SU-DHL-6 (cell line): ENCODE measurements at regions not wholly inside any gene's neighbourhood (a gene's known extent, or its start where the extent isn't known, plus 50 kb on each side); places are given as distances from the start of the nearest gene placed in this dataset.

Experiments used
- H2AFZ ChIP-seq: fragments of 200-600 bp; sonication (generic); 2 replicates; pipeline ENCODE4 v1.6.1; 2014; ENCODE audit warnings: low read depth, mild to moderate bottlenecking, moderate library complexity, mixed read lengths, antibody characterized with exemption, low read length; ENCODE audit not compliant: severe bottlenecking
- H3F3A ChIP-seq: fragments of 200-600 bp; shearing (Covaris generic); 2 replicates; pipeline ENCODE4 v1.6.0; 2016; ENCODE audit warnings: antibody characterized with exemption, mild to moderate bottlenecking; ENCODE audit not compliant: insufficient read depth
- H3K27ac ChIP-seq: fragments of 200-600 bp; sonication (generic); 2 replicates; pipeline ENCODE4 v1.5.1; 2016; ENCODE audit warnings: low read depth, mild to moderate bottlenecking, low read length, moderate library complexity, mixed read lengths
- H3K27me3 ChIP-seq: fragments of 200-600 bp; sonication (generic), shearing (Covaris generic); 2 replicates; pipeline ENCODE4 v1.6.0; 2014; ENCODE audit warnings: mild to moderate bottlenecking, low read length
- H3K36me3 ChIP-seq: fragments of 200-600 bp; sonication (generic); 2 replicates; pipeline ENCODE4 v1.6.1; 2014; ENCODE audit warnings: mild to moderate bottlenecking, low read length, mixed read lengths
- H3K4me2 ChIP-seq: fragments of 300-600, 200-600 bp; shearing (Covaris generic), sonication (generic); 2 replicates; pipeline ENCODE4 v1.6.0; 2014; ENCODE audit warnings: low read length, low read depth, mild to moderate bottlenecking; ENCODE audit not compliant: poor library complexity, severe bottlenecking
- H3K4me3 ChIP-seq: fragments of 200-600 bp; sonication (generic); 2 replicates; pipeline ENCODE4 v1.5.1; 2014; ENCODE audit warnings: antibody characterized with exemption, low read length, mild to moderate bottlenecking, mixed read lengths; ENCODE audit not compliant: insufficient read depth, poor library complexity, severe bottlenecking
- H3K79me2 ChIP-seq: fragments of 200-600 bp; sonication (generic); 2 replicates; pipeline ENCODE4 v1.6.1; 2014; ENCODE audit warnings: mild to moderate bottlenecking, low read length, moderate library complexity; ENCODE audit not compliant: insufficient read depth
- H3K9ac ChIP-seq: fragments of 200-600 bp; sonication (generic); 2 replicates; pipeline ENCODE4 v1.7.0; 2014; ENCODE audit warnings: mild to moderate bottlenecking, low read length
- H3K9me2 ChIP-seq: fragments of 200-600 bp; sonication (generic); replicated peaks from 2 replicates; pipeline ENCODE4 v1.6.1; 2014; ENCODE audit warnings: low read length; ENCODE audit not compliant: insufficient read depth
- H3K9me3 ChIP-seq: fragments of 200-600 bp; sonication (generic); 2 replicates; pipeline ENCODE4 v1.6.1; 2014; ENCODE audit warnings: low read length, mixed read lengths; ENCODE audit not compliant: insufficient read depth
- H4K20me1 ChIP-seq: fragments of 200-600 bp; sonication (generic); 2 replicates; pipeline ENCODE4 v1.6.1; 2014; ENCODE audit warnings: low read depth, mild to moderate bottlenecking, antibody characterized with exemption, low read length, moderate library complexity, mixed read lengths
- CTCF ChIP-seq: fragments of 200-600 bp; sonication (generic); IDR thresholded peaks from one replicate; pipeline ENCODE4 v1.5.1; 2017; ENCODE audit warnings: antibody characterized with exemption, mild to moderate bottlenecking, low read length, moderate library complexity; ENCODE audit not compliant: insufficient read depth, poor library complexity, severe bottlenecking
- EZH2phosphoT487 ChIP-seq: fragments of 200-600 bp; sonication (generic), shearing (Covaris generic); conservative IDR thresholded peaks from 2 replicates; pipeline ENCODE4 v1.6.1; 2018; ENCODE audit warnings: mild to moderate bottlenecking, antibody characterized with exemption, low read length, moderate library complexity, mixed read lengths

GRCh38 chr4:180285796-180286195 is 1957.4 kb upstream of the TENM3 start:
- H3K36me3 ChIP-seq: no peaks in the 10 kb centered on the region
- H3K4me2 ChIP-seq: no peak overlapping the region
- H2AFZ ChIP-seq: no peak overlapping the region
- H3K4me3 ChIP-seq: no peak overlapping the region
- no peaks in the 10 kb centered on the region for H3K9me3 ChIP-seq
- H3F3A ChIP-seq: no peaks in the 10 kb centered on the region
- TF ChIP-seq CTCF (no peak), EZH2phosphoT487 (no peak)
- H3K79me2 ChIP-seq: no peaks in the 10 kb centered on the region
- no peak overlapping the region for H3K27ac ChIP-seq
- H3K27me3 ChIP-seq: no peaks in the 10 kb centered on the region
- H4K20me1 ChIP-seq: no peaks in the 10 kb centered on the region
- no peak overlapping the region for H3K9ac ChIP-seq
- H3K9me2 ChIP-seq: no peaks in the 10 kb centered on the region

DNA sequence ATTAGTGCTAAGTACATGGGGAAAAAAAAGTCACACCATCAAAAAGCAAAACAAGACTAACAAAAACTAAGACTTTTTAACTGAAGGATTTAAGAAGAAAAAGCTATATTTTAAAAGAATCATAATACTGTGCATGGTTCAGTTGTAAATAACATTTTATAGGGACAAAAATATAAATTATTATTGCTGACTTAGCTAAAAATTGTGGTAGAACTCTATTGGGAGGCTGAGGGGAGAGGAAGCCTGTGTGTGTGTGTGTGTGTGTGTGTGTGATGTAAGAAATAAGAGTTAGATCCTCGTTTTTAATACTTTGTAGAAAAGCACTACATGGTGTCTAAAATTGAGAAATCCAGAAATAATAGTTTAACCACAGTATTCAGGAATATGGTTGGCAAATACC is 1950.9 kb upstream of the TENM3 start:
- H3K4me3 ChIP-seq: no peak overlapping the region
- no peaks in the 10 kb centered on the region for H3K79me2 ChIP-seq

GRCh38 chr4:180296036-180296599 is 1947.1 kb upstream of the TENM3 start:
- no peaks in the 10 kb centered on the region for H3K36me3 ChIP-seq
- no peaks in the 10 kb centered on the region for H3K27me3 ChIP-seq
- no peaks in the 10 kb centered on the region for H3K9me3 ChIP-seq
- H3K4me3 ChIP-seq: no peak overlapping the region
- no peaks in the 10 kb centered on the region for H4K20me1 ChIP-seq
- no peak overlapping the region for H3K27ac ChIP-seq
- H3K9me2 ChIP-seq: no peaks in the 10 kb centered on the region
- H3K9ac ChIP-seq: no peak overlapping the region
- H3F3A ChIP-seq: no peaks in the 10 kb centered on the region
- H3K4me2 ChIP-seq: no peak overlapping the region
- TF ChIP-seq EZH2phosphoT487 (no peak), CTCF (no peak)
- no peak overlapping the region for H2AFZ ChIP-seq
- no peaks in the 10 kb centered on the region for H3K79me2 ChIP-seq

More for the DNA sequence above, 1950.9 kb upstream of the TENM3 start:
- Histone ChIP-seq H3K27me3 (no peaks in the 10 kb centered on the region), H3K9me3 (no peaks in the 10 kb centered on the region), H3K27ac (no peak overlapping the region), H3F3A (no peaks in the 10 kb centered on the region), H4K20me1 (no peaks in the 10 kb centered on the region), H3K9me2 (no peaks in the 10 kb centered on the region), H3K4me2 (no peak overlapping the region), H3K36me3 (no peaks in the 10 kb centered on the region), H3K9ac (no peak overlapping the region), H2AFZ (no peak overlapping the region)
- TF ChIP-seq EZH2phosphoT487 (no peak), CTCF (no peak)

DNA sequence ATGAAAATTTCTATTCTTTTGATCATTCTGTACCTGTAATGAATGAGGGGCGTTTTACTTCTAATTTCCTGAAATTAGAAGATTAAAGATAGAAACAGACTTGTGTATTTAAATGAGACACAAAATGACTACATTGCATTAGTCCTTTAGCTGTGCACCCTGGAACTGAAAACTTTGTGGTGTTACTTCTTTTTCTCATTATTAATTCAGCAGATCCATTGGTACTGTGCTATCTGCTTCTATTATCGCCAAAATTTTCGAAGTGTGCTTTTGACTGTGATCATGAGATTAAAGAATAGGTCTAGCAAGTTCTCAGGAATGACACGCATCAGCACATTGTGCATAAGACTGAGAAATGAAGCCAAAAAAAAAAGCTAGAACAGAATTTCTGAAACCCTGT is 1938.9 kb upstream of the TENM3 start:
- H3K27me3 ChIP-seq: no peaks in the 10 kb centered on the region
- TF ChIP-seq EZH2phosphoT487 (no peak), CTCF (no peak)
- no peak overlapping the region for H3K4me2 ChIP-seq
- H3K36me3 ChIP-seq: no peaks in the 10 kb centered on the region
- H3K27ac ChIP-seq: no peak overlapping the region
- no peak overlapping the region for H3K4me3 ChIP-seq
- H3K9ac ChIP-seq: no peak overlapping the region
- no peaks in the 10 kb centered on the region for H3K79me2 ChIP-seq
- no peaks in the 10 kb centered on the region for H3K9me3 ChIP-seq
- H2AFZ ChIP-seq: no peak overlapping the region
- no peaks in the 10 kb centered on the region for H3K9me2 ChIP-seq
- H3F3A ChIP-seq: no peaks in the 10 kb centered on the region
- H4K20me1 ChIP-seq: no peaks in the 10 kb centered on the region
